ENCODE measurements at regions not wholly inside any gene's neighbourhood (a gene's known extent, or its start where the extent isn't known, plus 50 kb on each side); places are given as distances from the start of the nearest gene placed in this dataset.
"Not testable (repeated sequence)": the region's sequence is repeated elsewhere in the genome, so short reads cannot be mapped to it uniquely, and the experiment has no call there.

DNA sequence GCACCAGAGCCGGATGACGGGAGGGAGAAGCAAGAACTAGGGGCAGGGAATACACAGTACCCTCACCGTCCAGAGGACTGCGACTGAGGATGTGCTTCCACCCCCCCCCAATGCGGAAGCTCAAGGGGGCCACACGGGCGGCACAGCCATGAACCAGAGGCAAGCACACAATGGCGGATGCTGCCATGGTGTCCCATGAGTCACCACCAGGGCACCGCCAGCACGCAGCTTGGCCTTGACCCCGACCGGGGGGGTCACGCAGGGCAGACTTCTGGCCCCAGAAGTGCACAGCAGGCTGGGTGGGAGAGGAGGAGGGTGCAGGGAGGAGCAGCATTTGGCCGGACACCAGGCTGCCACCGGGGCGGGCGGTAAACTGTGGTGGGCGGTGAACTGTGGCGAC, 83.5 kb upstream of the ZNF254 start:
- peaks cover 3% of the 10 kb centered on the region; the same call in 1 of the 2 replicates for H3K9me3 ChIP-seq (ENCODE audit: control insufficient read depth, insufficient read depth, low read length)

DNA sequence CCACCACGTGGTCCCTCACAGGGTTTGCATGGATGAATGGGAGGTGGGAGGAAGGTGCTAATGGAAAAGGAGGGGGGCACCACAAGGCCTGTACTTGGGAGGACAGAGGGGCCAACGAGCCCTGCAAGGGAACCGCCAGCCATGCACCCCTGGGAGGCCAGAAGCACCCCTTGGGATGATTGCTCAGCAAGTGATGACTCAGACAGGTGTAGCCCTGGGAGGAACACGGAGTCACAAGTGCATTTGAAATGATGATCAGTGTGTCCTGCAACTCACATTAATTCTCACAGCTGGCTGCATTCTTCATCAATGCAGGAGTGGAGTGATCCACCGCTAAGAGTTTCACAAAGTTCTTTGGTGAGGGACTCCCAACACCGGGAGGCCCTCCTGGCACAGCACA, 82.8 kb upstream of the ZNF254 start:
- Histone ChIP-seq H3K9me3 (ENCODE audit: control insufficient read depth, insufficient read depth, low read length) (peaks cover 3% of the 10 kb centered on the region; the same call in 1 of the 2 replicates), H3K36me3 (ENCODE audit: control insufficient read depth, insufficient read depth, low read length) (no peaks in the 10 kb centered on the region; the same call in 1 of the 2 replicates), H3K27me3 (ENCODE audit: control insufficient read depth, insufficient read depth, low read length) (no peaks in the 10 kb centered on the region), H3K4me3 (ENCODE audit: low read length) (no peak overlapping the region), H3K27ac (ENCODE audit: low read length) (no peak overlapping the region), H3K4me1 (ENCODE audit: control insufficient read depth, insufficient read depth, low read length) (no peaks in the 10 kb centered on the region)
- DNase-seq (ENCODE audit: low read depth, low spot score): no peak
- WGBS (ENCODE audit: insufficient coverage, insufficient read length): no CpG with 5 or more reads among the region's 6 CpGs

More for the DNA sequence above, 83.5 kb upstream of the ZNF254 start:
- no peaks in the 10 kb centered on the region for H3K4me1 ChIP-seq (ENCODE audit: control insufficient read depth, insufficient read depth, low read length)
- no peaks in the 10 kb centered on the region for H3K27me3 ChIP-seq (ENCODE audit: control insufficient read depth, insufficient read depth, low read length)
- H3K4me3 ChIP-seq (ENCODE audit: low read length): no peak overlapping the region
- no peak for DNase-seq (ENCODE audit: low read depth, low spot score)
- H3K27ac ChIP-seq (ENCODE audit: low read length): no peak overlapping the region
- no peaks in the 10 kb centered on the region; the same call in 1 of the 2 replicates for H3K36me3 ChIP-seq (ENCODE audit: control insufficient read depth, insufficient read depth, low read length)
- no CpG with 5 or more reads among the region's 19 CpGs for WGBS (ENCODE audit: insufficient coverage, insufficient read length)

DNA sequence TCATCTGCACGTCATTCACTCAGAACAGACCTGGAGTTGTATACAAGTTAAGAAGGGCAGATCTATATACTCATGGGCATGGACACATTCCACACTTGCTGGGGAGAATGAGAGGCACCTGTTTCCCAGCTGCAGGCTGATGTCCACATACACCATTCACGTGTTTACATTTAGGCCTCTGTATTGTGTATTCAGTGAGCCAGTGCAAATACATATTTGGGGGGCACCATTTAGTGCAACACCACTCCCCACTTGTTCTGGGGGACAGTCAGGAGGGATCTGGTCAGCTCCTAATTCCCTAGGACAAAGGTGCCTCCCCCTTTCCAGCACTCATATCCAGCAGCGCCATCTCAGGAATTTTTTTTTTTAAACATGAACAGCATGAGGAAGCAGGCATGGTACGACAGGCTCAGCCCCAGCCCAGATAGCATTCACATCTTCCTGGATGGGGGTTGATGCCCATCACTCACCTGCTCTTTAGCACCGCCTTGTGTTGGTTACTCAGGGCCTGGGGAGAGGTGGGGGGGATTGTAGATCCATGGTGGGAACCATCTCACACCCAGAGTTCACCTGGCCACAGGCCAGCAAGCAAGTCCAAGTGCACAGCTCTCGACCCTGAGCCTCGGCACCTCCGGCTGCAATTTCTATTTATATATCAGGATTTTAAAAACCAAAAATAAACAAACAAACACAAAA, 56.9 kb upstream of the ZNF254 start:
- no CpG with 5 or more reads among the region's 8 CpGs for WGBS (ENCODE audit: insufficient coverage, insufficient read length)
- Histone ChIP-seq H3K27ac (ENCODE audit: low read length) (no peak overlapping the region), H3K4me3 (ENCODE audit: low read length) (no peak overlapping the region), H3K27me3 (ENCODE audit: control insufficient read depth, insufficient read depth, low read length) (no peaks in the 10 kb centered on the region), H3K9me3 (ENCODE audit: control insufficient read depth, insufficient read depth, low read length) (no peaks in the 10 kb centered on the region), H3K4me1 (ENCODE audit: control insufficient read depth, insufficient read depth, low read length) (no peaks in the 10 kb centered on the region), H3K36me3 (ENCODE audit: control insufficient read depth, insufficient read depth, low read length) (no peaks in the 10 kb centered on the region)
- no peak for DNase-seq (ENCODE audit: low read depth, low spot score)

DNA sequence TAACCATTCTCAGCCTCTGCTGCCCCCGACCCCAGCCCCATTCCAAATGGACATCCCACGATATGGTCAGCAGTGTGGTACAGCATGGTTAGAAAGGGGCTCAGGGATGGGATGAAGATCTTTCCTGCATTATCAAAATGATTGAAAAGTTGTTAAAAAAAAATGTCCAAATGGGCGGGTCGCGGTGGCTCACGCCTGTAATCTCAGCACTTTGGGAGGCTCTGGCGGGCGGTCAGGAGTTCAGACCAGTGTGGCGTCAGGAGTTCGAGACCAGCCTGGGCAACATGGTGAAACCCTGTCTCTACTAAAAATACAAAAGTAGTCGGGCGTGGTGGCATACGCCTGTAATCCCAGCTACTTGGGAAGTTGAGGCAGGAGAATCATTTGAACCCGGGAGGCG, 54.3 kb upstream of the ZNF254 start:
- WGBS (ENCODE audit: insufficient coverage, insufficient read length): no CpG with 5 or more reads among the region's 15 CpGs
- no peaks in the 10 kb centered on the region for H3K27me3 ChIP-seq (ENCODE audit: control insufficient read depth, insufficient read depth, low read length)
- no peaks in the 10 kb centered on the region for H3K36me3 ChIP-seq (ENCODE audit: control insufficient read depth, insufficient read depth, low read length)
- H3K4me3 ChIP-seq (ENCODE audit: low read length): no peak overlapping the region
- DNase-seq (ENCODE audit: low read depth, low spot score): no peak
- no peak overlapping the region for H3K27ac ChIP-seq (ENCODE audit: low read length)
- H3K9me3 ChIP-seq (ENCODE audit: control insufficient read depth, insufficient read depth, low read length): no peaks in the 10 kb centered on the region
- no peaks in the 10 kb centered on the region for H3K4me1 ChIP-seq (ENCODE audit: control insufficient read depth, insufficient read depth, low read length)

DNA sequence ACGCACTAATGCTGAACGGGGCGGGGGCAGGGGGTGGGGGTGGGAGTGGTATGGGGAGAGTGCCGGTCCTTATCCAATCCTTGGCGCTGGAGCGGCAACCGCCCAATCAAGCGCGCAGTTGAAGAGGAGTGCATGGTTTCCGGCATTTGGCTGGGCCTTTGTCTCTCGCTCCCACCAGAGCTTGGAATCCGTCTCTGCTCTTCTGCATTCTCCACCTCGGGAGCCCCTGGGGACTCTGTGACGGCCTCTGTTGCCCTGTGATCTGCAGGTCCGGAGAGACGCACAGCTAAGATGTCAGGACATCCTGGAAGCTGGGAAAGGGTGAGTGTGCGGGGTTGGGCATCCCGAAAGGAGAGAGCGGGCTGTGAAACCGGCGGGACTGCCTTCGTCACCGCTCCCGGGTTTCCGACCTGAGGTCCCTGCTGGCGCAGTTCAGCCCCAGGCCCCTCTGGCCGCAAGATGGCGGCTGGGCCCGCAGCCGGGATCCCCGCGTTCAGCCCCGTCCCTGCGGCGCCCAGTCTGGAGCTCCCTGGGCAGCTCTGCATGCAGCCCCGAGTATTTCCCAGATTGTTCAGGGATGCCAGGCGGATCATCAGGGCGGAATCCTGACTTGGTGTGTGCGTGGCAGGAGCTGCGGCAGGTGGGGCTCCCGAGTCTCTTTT, 53.6 kb upstream of the ZNF254 start:
- no peaks in the 10 kb centered on the region for H3K4me1 ChIP-seq (ENCODE audit: control insufficient read depth, insufficient read depth, low read length)
- WGBS (ENCODE audit: insufficient coverage, insufficient read length): no CpG with 5 or more reads among the region's 41 CpGs

DNA sequence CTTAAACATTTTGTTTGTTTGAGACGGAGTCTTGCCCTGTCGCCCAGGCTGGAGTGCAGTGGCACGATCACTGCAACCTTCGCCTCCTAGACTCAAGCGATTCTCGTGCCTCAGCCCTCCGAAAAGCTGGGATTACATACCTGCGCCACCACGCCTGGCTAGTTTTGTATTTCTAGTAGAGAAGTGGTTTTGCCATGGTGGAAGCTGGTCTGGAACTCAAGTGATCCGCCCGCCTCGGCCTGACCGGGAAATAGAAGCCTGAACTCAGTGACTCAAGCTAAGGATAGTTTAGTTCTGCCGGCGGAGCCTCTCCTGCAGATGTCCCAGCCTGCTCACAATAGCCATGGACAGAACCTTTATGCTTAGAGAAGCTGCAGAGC, 53.0 kb upstream of the ZNF254 start:
- Histone ChIP-seq H3K4me3 (ENCODE audit: low read length) (peak overlapping the region; percentile 80), H3K27ac (ENCODE audit: low read length) (no peak overlapping the region), H3K9me3 (ENCODE audit: control insufficient read depth, insufficient read depth, low read length) (no peaks in the 10 kb centered on the region), H3K36me3 (ENCODE audit: control insufficient read depth, insufficient read depth, low read length) (no peaks in the 10 kb centered on the region), H3K27me3 (ENCODE audit: control insufficient read depth, insufficient read depth, low read length) (no peaks in the 10 kb centered on the region), H3K4me1 (ENCODE audit: control insufficient read depth, insufficient read depth, low read length) (no peaks in the 10 kb centered on the region)
- WGBS (ENCODE audit: insufficient coverage, insufficient read length): no CpG with 5 or more reads among the region's 15 CpGs
- no peak for DNase-seq (ENCODE audit: low read depth, low spot score)

More for the DNA sequence above, 53.6 kb upstream of the ZNF254 start:
- Histone ChIP-seq H3K4me3 (ENCODE audit: low read length) (peak overlapping the region; percentile 80; the same call in 1 of the 2 replicates), H3K36me3 (ENCODE audit: control insufficient read depth, insufficient read depth, low read length) (no peaks in the 10 kb centered on the region), H3K9me3 (ENCODE audit: control insufficient read depth, insufficient read depth, low read length) (no peaks in the 10 kb centered on the region), H3K27ac (ENCODE audit: low read length) (no peak overlapping the region), H3K27me3 (ENCODE audit: control insufficient read depth, insufficient read depth, low read length) (no peaks in the 10 kb centered on the region)
- DNase-seq (ENCODE audit: low read depth, low spot score): peak; percentile 81

DNA sequence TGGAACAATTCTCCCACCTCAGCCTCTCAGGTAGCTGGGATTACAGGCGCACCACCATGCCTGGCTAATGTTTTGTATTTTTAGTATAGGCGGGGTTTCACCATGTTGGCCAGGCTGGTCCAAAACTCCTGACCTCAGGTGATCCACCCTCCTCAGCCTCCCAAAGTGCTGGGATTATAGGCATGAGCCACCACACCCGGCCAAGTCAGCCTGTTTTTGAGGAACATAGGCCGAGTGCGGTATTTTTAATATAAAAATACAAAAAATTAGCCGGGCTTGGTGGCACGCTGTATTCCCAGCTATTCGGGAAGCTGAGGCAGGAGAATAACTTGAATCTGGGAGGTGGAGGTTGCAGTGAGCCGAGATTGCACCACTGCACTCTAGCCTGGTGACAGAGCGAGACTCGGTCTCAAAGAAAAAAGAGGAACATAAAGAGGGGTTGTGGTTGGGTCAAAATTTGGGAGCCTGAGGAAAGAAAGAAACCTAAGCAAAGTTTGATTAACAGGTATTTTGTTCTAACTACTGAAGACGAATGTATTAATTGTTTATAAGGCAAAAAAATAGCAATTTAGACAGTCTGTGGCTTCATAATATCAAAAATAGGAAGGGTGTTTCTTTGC, 51.6 kb upstream of the ZNF254 start:
- not testable (repeated sequence) for H3K36me3 ChIP-seq (ENCODE audit: control insufficient read depth, insufficient read depth, low read length); H3K9me3 ChIP-seq (ENCODE audit: control insufficient read depth, insufficient read depth, low read length); H3K4me1 ChIP-seq (ENCODE audit: control insufficient read depth, insufficient read depth, low read length); H3K4me3 ChIP-seq (ENCODE audit: low read length); H3K27ac ChIP-seq (ENCODE audit: low read length); DNase-seq (ENCODE audit: low read depth, low spot score); H3K27me3 ChIP-seq (ENCODE audit: control insufficient read depth, insufficient read depth, low read length)
- WGBS (ENCODE audit: insufficient coverage, insufficient read length): no CpG with 5 or more reads among the region's 12 CpGs

All from iPS DF 6.9 (cell line).